KMS-11 (cell line): ENCODE measurements at regions not wholly inside any gene's neighbourhood (a gene's known extent, or its start where the extent isn't known, plus 50 kb on each side); places are given as distances from the start of the nearest gene placed in this dataset.

Experiments used
- H2AFZ ChIP-seq: fragments of 200-600 bp; sonication (generic); 2 replicates; pipeline ENCODE4 v1.6.1; 2016; ENCODE audit warnings: antibody characterized with exemption, mixed run types, low read depth
- H3K27ac ChIP-seq: fragments of 200-600 bp; sonication (generic); 2 replicates; pipeline ENCODE4 v1.6.1; 2016; ENCODE audit warnings: mild to moderate bottlenecking, mixed run types
- H3K27me3 ChIP-seq: fragments of 200-600 bp; sonication (generic); 2 replicates; pipeline ENCODE4 v1.6.1; 2017; ENCODE audit warnings: mild to moderate bottlenecking, low read depth, mixed run types, moderate library complexity; ENCODE audit not compliant: insufficient read depth
- H3K36me3 ChIP-seq: fragments of 200-600 bp; sonication (generic); 2 replicates; pipeline ENCODE4 v1.6.1; 2017; ENCODE audit warnings: mild to moderate bottlenecking, mixed run types; ENCODE audit not compliant: insufficient read depth
- H3K4me1 ChIP-seq: fragments of 200-600 bp; sonication (generic); 2 replicates; pipeline ENCODE4 v1.6.1; 2016; ENCODE audit warnings: mild to moderate bottlenecking, low read depth, mixed run types; ENCODE audit not compliant: poor library complexity, severe bottlenecking
- H3K4me2 ChIP-seq: fragments of 200-600 bp; sonication (generic); 2 replicates; pipeline ENCODE4 v1.7.0; 2016; ENCODE audit warnings: mild to moderate bottlenecking, mixed run types
- H3K4me3 ChIP-seq: fragments of 200-600 bp; sonication (generic); IDR thresholded peaks from 2 replicates; pipeline ENCODE4 v1.6.1; 2017; ENCODE audit warnings: low read depth, low read length, mixed read lengths; ENCODE audit not compliant: insufficient read depth
- H3K79me2 ChIP-seq: fragments of 200-600 bp; sonication (generic); 2 replicates; pipeline ENCODE4 v1.6.1; 2016; ENCODE audit warnings: low read depth, mixed run types; ENCODE audit not compliant: insufficient read depth
- H3K9ac ChIP-seq: fragments of 200-600 bp; sonication (generic); 2 replicates; pipeline ENCODE4 v1.6.1; 2016; ENCODE audit warnings: mild to moderate bottlenecking, mixed run types
- H4K20me1 ChIP-seq: fragments of 200-600 bp; sonication (generic); 2 replicates; pipeline ENCODE4 v1.6.1; 2016; ENCODE audit warnings: mild to moderate bottlenecking, mixed run types; ENCODE audit not compliant: insufficient read depth
- TF ChIP-seq, protein P1 (sequence below): fragments of 200-600 bp; sonication (generic); conservative IDR thresholded peaks from 2 replicates; pipeline ENCODE4 v1.6.1; 2017; ENCODE audit warnings: low read depth, mild to moderate bottlenecking, antibody characterized with exemption, low read length, moderate library complexity, mixed read lengths

DNA sequence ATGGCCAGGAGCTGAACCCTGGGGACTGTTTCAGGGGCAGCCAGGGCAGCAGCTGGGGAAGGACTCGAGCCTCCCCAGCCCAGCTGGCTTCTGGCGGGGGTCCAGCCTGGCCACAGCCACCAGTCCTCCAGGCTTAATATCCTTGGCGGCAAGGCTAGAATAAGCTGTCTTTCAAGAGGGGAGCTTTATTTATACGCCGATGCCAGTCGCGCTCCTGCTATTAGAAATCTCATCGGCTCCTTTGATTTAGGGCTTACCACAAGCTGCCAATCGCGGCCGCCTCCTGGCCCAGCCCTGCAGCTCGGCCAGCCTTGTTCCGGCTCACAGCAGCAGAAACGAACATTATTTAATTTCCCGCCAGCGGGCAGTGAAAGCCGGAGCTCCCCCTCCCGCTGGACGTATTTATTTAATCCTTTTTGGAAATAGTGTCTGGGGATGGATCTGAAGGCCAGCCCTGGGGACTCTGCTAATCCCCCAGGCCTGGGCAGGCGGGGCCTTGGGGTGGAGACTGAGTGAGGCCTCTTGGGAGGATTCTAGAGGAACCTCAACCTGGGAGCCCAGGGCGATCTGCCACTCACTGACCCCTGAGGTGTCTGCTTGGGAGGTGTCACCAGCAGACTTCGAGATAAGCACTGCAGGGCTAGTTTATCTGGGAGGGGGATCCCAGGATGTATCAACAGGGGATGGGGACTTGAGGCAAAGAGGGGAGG lies 363.1 kb downstream of the MN1 start:
- Histone ChIP-seq H3K27ac (no peak overlapping the region), H3K79me2 (no peaks in the 10 kb centered on the region), H2AFZ (no peak overlapping the region), H3K36me3 (no peaks in the 10 kb centered on the region), H3K4me1 (no peaks in the 10 kb centered on the region), H3K27me3 (peaks cover 22% of the 10 kb centered on the region; the same call in 1 of the 2 replicates), H4K20me1 (no peaks in the 10 kb centered on the region), H3K9ac (no peak overlapping the region), H3K4me3 (no peak overlapping the region), H3K4me2 (no peak overlapping the region)
- TF ChIP-seq, protein P1, sequence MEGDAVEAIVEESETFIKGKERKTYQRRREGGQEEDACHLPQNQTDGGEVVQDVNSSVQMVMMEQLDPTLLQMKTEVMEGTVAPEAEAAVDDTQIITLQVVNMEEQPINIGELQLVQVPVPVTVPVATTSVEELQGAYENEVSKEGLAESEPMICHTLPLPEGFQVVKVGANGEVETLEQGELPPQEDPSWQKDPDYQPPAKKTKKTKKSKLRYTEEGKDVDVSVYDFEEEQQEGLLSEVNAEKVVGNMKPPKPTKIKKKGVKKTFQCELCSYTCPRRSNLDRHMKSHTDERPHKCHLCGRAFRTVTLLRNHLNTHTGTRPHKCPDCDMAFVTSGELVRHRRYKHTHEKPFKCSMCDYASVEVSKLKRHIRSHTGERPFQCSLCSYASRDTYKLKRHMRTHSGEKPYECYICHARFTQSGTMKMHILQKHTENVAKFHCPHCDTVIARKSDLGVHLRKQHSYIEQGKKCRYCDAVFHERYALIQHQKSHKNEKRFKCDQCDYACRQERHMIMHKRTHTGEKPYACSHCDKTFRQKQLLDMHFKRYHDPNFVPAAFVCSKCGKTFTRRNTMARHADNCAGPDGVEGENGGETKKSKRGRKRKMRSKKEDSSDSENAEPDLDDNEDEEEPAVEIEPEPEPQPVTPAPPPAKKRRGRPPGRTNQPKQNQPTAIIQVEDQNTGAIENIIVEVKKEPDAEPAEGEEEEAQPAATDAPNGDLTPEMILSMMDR: no peak

DNA sequence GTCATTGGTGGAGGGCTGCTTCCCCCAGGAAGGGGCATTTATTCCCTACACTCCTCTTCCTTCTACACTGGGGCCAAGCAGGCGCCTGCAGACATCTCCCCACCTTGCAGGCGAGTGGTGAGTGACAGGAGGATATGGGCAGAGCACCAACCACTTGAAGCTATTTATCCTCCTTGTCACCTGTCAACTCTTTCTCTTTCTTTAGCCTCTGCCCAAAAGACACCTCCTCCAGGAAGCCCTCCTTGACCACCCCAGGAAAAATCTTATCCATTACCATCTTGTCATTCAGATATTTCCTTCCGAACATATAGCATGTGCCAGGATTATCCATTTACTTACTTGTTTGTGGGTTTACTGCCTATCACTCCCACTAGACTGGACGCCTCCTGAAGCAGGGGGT lies 362.4 kb downstream of the MN1 start:
- Histone ChIP-seq H3K36me3 (no peaks in the 10 kb centered on the region), H3K9ac (no peak overlapping the region), H3K27ac (no peak overlapping the region), H3K4me1 (no peaks in the 10 kb centered on the region), H3K4me3 (no peak overlapping the region), H4K20me1 (no peaks in the 10 kb centered on the region), H2AFZ (no peak overlapping the region), H3K4me2 (no peak overlapping the region), H3K79me2 (no peaks in the 10 kb centered on the region), H3K27me3 (peaks cover 26% of the 10 kb centered on the region; the same call in 1 of the 2 replicates)
- TF ChIP-seq, protein P1: no peak

DNA sequence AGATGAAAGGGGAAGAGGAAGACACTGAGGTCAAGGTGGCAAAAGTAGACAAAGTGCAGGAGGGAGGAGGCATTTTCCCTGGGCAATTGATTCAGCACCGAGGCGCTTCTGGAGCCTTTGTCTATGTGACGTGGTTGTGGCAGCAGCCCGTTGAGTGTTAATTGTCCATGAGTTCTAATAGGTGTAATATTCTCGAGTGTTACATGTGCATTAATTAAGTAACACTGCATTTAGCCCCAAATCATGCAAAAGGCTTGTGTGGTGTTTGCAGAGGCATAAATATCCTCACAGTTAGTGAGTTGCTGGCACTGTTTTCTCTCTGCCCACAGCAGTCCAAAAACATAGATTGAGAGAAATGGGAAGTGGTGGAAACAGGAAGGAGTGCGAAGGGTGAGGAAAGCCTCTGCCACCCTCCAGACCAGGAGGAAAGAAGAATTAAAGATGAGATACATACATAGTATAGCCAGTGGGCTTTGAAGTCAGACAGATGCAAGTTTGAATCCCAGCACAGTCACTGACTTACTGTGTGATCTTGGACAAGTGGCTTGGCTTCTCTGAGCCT lies 361.2 kb downstream of the MN1 start:
- no peak overlapping the region for H3K4me2 ChIP-seq
- no peak overlapping the region for H3K4me3 ChIP-seq
- H3K27me3 ChIP-seq: peaks cover 25% of the 10 kb centered on the region; the same call in 1 of the 2 replicates

GRCh38 chr22:27441706-27442475 lies 359.7 kb downstream of the MN1 start:
- Histone ChIP-seq H3K4me1 (no peaks in the 10 kb centered on the region), H3K4me2 (no peak overlapping the region), H4K20me1 (no peaks in the 10 kb centered on the region), H3K36me3 (no peaks in the 10 kb centered on the region), H3K4me3 (no peak overlapping the region), H3K27ac (no peak overlapping the region), H3K27me3 (peaks cover 16% of the 10 kb centered on the region; the same call in 1 of the 2 replicates), H3K79me2 (no peaks in the 10 kb centered on the region), H3K9ac (no peak overlapping the region), H2AFZ (no peak overlapping the region)
- TF ChIP-seq, protein P1: no peak

More for the DNA sequence above, 361.2 kb downstream of the MN1 start:
- H2AFZ ChIP-seq: no peak overlapping the region
- no peaks in the 10 kb centered on the region for H4K20me1 ChIP-seq
- no peak overlapping the region for H3K9ac ChIP-seq
- TF ChIP-seq, protein P1: no peak
- no peak overlapping the region for H3K27ac ChIP-seq
- no peaks in the 10 kb centered on the region for H3K4me1 ChIP-seq
- no peaks in the 10 kb centered on the region for H3K79me2 ChIP-seq
- no peaks in the 10 kb centered on the region for H3K36me3 ChIP-seq
